ENCODE measurements at regions not wholly inside any gene's neighbourhood (a gene's known extent, or its start where the extent isn't known, plus 50 kb on each side); places are given as distances from the start of the nearest gene placed in this dataset.

DNA sequence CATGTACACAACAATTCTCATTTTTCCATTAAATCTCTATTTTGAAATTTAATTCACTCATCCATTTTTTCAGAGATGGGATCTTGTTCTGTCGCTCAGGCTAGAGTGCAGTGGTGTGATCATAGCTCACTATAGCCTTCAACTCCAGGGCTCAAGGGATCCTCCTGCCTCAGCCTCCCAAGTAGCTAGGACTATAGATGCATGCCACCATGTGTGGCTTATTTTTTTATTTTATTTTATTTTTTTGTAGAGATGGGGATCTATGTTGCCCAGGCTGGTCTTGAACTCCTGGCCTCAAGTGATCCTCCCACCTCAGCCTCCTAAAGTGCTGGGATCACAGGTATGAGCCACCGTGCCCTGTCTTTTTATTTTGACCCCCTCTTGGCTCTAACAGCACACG, 203.8 kb upstream of the KLF14 start:
- TF ChIP-seq EZH2 (IDR thresholded peaks at IDR 0.05; ENCODE audit: borderline replicate concordance, low read depth, low read length, severe bottlenecking) (no peak), POLR2A (IDR thresholded peaks at IDR 0.05; ENCODE audit: low read depth, low read length) (no peak)
- TF ChIP-seq, protein P1, sequence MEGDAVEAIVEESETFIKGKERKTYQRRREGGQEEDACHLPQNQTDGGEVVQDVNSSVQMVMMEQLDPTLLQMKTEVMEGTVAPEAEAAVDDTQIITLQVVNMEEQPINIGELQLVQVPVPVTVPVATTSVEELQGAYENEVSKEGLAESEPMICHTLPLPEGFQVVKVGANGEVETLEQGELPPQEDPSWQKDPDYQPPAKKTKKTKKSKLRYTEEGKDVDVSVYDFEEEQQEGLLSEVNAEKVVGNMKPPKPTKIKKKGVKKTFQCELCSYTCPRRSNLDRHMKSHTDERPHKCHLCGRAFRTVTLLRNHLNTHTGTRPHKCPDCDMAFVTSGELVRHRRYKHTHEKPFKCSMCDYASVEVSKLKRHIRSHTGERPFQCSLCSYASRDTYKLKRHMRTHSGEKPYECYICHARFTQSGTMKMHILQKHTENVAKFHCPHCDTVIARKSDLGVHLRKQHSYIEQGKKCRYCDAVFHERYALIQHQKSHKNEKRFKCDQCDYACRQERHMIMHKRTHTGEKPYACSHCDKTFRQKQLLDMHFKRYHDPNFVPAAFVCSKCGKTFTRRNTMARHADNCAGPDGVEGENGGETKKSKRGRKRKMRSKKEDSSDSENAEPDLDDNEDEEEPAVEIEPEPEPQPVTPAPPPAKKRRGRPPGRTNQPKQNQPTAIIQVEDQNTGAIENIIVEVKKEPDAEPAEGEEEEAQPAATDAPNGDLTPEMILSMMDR (IDR thresholded peaks at IDR 0.05; ENCODE audit: extremely low read depth in 1 of 2, insufficient read depth in 1 of 2, low read depth in 1 of 2, low read length in 2 of 2), result no peak
- TF ChIP-seq, protein P2, sequence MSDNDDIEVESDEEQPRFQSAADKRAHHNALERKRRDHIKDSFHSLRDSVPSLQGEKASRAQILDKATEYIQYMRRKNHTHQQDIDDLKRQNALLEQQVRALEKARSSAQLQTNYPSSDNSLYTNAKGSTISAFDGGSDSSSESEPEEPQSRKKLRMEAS (IDR thresholded peaks at IDR 0.05; ENCODE audit: insufficient read depth, insufficient read length), result no peak
